ENCODE measurements at regions not wholly inside any gene's neighbourhood (a gene's known extent, or its start where the extent isn't known, plus 50 kb on each side); places are given as distances from the start of the nearest gene placed in this dataset.
"Not testable (repeated sequence)": the region's sequence is repeated elsewhere in the genome, so short reads cannot be mapped to it uniquely, and the experiment has no call there.

- Histone ChIP-seq H2BK5ac (ENCODE audit: low read length) (no peak overlapping the region), H2BK120ac (ENCODE audit: low read depth, low read length) (no peak overlapping the region), H2BK12ac (ENCODE audit: low read length) (no peak overlapping the region), H3K9ac (ENCODE audit: low read depth, low read length, poor library complexity) (no peak overlapping the region), H3K14ac (ENCODE audit: low read length) (no peak overlapping the region), H3K4me1 (ENCODE audit: control insufficient read depth in 2 of 2, insufficient read depth in 1 of 2, low read depth in 1 of 2, low read length in 2 of 2) (no peaks in the 10 kb centered on the region), H2BK15ac (ENCODE audit: low read length) (no peak overlapping the region), H3K79me1 (ENCODE audit: low read depth, low read length) (no peaks in the 10 kb centered on the region), H3K4ac (ENCODE audit: low read length) (no peak overlapping the region), H3K27ac (replicated peaks; ENCODE audit: low read length) (no peak overlapping the region), H3K9me3 (replicated peaks in 1 of 2; ENCODE audit: control insufficient read depth in 2 of 2, insufficient read depth in 1 of 2, low read depth in 1 of 2, low read length in 2 of 2) (no peaks in the 10 kb centered on the region), H3K4me3 (ENCODE audit: low read length in 2 of 2) (no peak overlapping the region), H2AFZ (ENCODE audit: low read length) (no peak overlapping the region), H4K91ac (ENCODE audit: low read depth, low read length, poor library complexity) (no peak overlapping the region), H2AK5ac (ENCODE audit: low read depth, low read length) (no peak overlapping the region), H4K8ac (ENCODE audit: low read depth, low read length) (no peak overlapping the region), H3K18ac (ENCODE audit: low read length) (no peak overlapping the region), H3K4me2 (ENCODE audit: insufficient read depth, low read length, poor library complexity, severe bottlenecking) (no peak overlapping the region), H3K23ac (ENCODE audit: low read depth, low read length, poor library complexity) (no peak overlapping the region), H3K27me3 (ENCODE audit: control insufficient read depth in 3 of 3, insufficient read depth in 3 of 3, low read depth in 1 of 3, low read length in 3 of 3) (no peaks in the 10 kb centered on the region), H3K36me3 (replicated peaks in 1 of 2; ENCODE audit: control insufficient read depth in 2 of 2, insufficient read depth in 2 of 2, low read length in 2 of 2) (no peaks in the 10 kb centered on the region)
- no CpG with 5 or more reads among the region's 3 CpGs for WGBS, 2 donors (ENCODE audit: extremely low coverage in 2 of 2, insufficient read length in 2 of 2, insufficient replicate concordance in 1 of 2)
- DNase-seq (ENCODE audit: low spot score): no peak
Observed at GRCh38 chr1:65568285-65568684, 147.8 kb downstream of the LEPR start.

- no peak for DNase-seq (ENCODE audit: low spot score)
- H3K4me1 ChIP-seq (ENCODE audit: control insufficient read depth in 2 of 2, insufficient read depth in 1 of 2, low read depth in 1 of 2, low read length in 2 of 2): no peaks in the 10 kb centered on the region
- H3K36me3 ChIP-seq (replicated peaks in 1 of 2; ENCODE audit: control insufficient read depth in 2 of 2, insufficient read depth in 2 of 2, low read length in 2 of 2): peaks cover 0 to 2% of the 10 kb centered on the region in 2 donors
- WGBS, 2 donors (ENCODE audit: extremely low coverage in 2 of 2, insufficient read length in 2 of 2, insufficient replicate concordance in 1 of 2): no CpG with 5 or more reads among the region's 10 CpGs
- H3K9me3 ChIP-seq (replicated peaks in 1 of 2; ENCODE audit: control insufficient read depth in 2 of 2, insufficient read depth in 1 of 2, low read depth in 1 of 2, low read length in 2 of 2): no peaks in the 10 kb centered on the region
- H4K91ac ChIP-seq (ENCODE audit: low read depth, low read length, poor library complexity): no peak overlapping the region
- H3K27ac ChIP-seq (replicated peaks; ENCODE audit: low read length): no peak overlapping the region
- H3K9ac ChIP-seq (ENCODE audit: low read depth, low read length, poor library complexity): no peak overlapping the region
- H3K18ac ChIP-seq (ENCODE audit: low read length): no peak overlapping the region
- H2AFZ ChIP-seq (ENCODE audit: low read length): no peak overlapping the region
- no peak overlapping the region for H3K4me2 ChIP-seq (ENCODE audit: insufficient read depth, low read length, poor library complexity, severe bottlenecking)
- no peak overlapping the region for H3K4ac ChIP-seq (ENCODE audit: low read length)
- no peak overlapping the region for H2BK120ac ChIP-seq (ENCODE audit: low read depth, low read length)
- H2AK5ac ChIP-seq (ENCODE audit: low read depth, low read length): no peak overlapping the region
- H3K27me3 ChIP-seq (ENCODE audit: control insufficient read depth in 3 of 3, insufficient read depth in 3 of 3, low read depth in 1 of 3, low read length in 3 of 3): no peaks in the 10 kb centered on the region
- H4K8ac ChIP-seq (ENCODE audit: low read depth, low read length): no peak overlapping the region
- no peak overlapping the region for H2BK12ac ChIP-seq (ENCODE audit: low read length)
- H3K79me1 ChIP-seq (ENCODE audit: low read depth, low read length): no peaks in the 10 kb centered on the region
- H3K14ac ChIP-seq (ENCODE audit: low read length): no peak overlapping the region
- H3K4me3 ChIP-seq (ENCODE audit: low read length in 2 of 2): no peak overlapping the region
- no peak overlapping the region for H2BK5ac ChIP-seq (ENCODE audit: low read length)
- no peak overlapping the region for H3K23ac ChIP-seq (ENCODE audit: low read depth, low read length, poor library complexity)
- H2BK15ac ChIP-seq (ENCODE audit: low read length): no peak overlapping the region
Observed at GRCh38 chr1:65572701-65573421, 152.4 kb downstream of the LEPR start.

GRCh38 chr1:65577278-65577677, 156.8 kb downstream of the LEPR start:
- Histone ChIP-seq H2BK15ac (ENCODE audit: low read length) (no peak overlapping the region), H3K36me3 (replicated peaks in 1 of 2; ENCODE audit: control insufficient read depth in 2 of 2, insufficient read depth in 2 of 2, low read length in 2 of 2) (peaks cover 0 to 2% of the 10 kb centered on the region in 2 donors), H3K23ac (ENCODE audit: low read depth, low read length, poor library complexity) (no peak overlapping the region), H2BK120ac (ENCODE audit: low read depth, low read length) (no peak overlapping the region), H2AK5ac (ENCODE audit: low read depth, low read length) (no peak overlapping the region), H4K91ac (ENCODE audit: low read depth, low read length, poor library complexity) (no peak overlapping the region), H2AFZ (ENCODE audit: low read length) (no peak overlapping the region), H3K4me2 (ENCODE audit: insufficient read depth, low read length, poor library complexity, severe bottlenecking) (no peak overlapping the region), H3K79me1 (ENCODE audit: low read depth, low read length) (no peaks in the 10 kb centered on the region), H3K4ac (ENCODE audit: low read length) (no peak overlapping the region), H4K8ac (ENCODE audit: low read depth, low read length) (no peak overlapping the region), H3K27me3 (ENCODE audit: control insufficient read depth in 3 of 3, insufficient read depth in 3 of 3, low read depth in 1 of 3, low read length in 3 of 3) (no peaks in the 10 kb centered on the region), H3K4me1 (ENCODE audit: control insufficient read depth in 2 of 2, insufficient read depth in 1 of 2, low read depth in 1 of 2, low read length in 2 of 2) (no peaks in the 10 kb centered on the region), H3K27ac (replicated peaks; ENCODE audit: low read length) (no peak overlapping the region), H3K4me3 (ENCODE audit: low read length in 2 of 2) (no peak overlapping the region), H2BK5ac (ENCODE audit: low read length) (no peak overlapping the region), H3K14ac (ENCODE audit: low read length) (no peak overlapping the region), H3K9ac (ENCODE audit: low read depth, low read length, poor library complexity) (no peak overlapping the region), H2BK12ac (ENCODE audit: low read length) (no peak overlapping the region), H3K9me3 (replicated peaks in 1 of 2; ENCODE audit: control insufficient read depth in 2 of 2, insufficient read depth in 1 of 2, low read depth in 1 of 2, low read length in 2 of 2) (no peaks in the 10 kb centered on the region), H3K18ac (ENCODE audit: low read length) (no peak overlapping the region)
- no CpG with 5 or more reads among the region's 4 CpGs for WGBS, 2 donors (ENCODE audit: extremely low coverage in 2 of 2, insufficient read length in 2 of 2, insufficient replicate concordance in 1 of 2)
- DNase-seq (ENCODE audit: low spot score): no peak

- H3K23ac ChIP-seq (ENCODE audit: low read depth, low read length, poor library complexity); H3K27ac ChIP-seq (replicated peaks; ENCODE audit: low read length); H2BK12ac ChIP-seq (ENCODE audit: low read length); H3K27me3 ChIP-seq (ENCODE audit: control insufficient read depth in 3 of 3, insufficient read depth in 3 of 3, low read depth in 1 of 3, low read length in 3 of 3); H2AFZ ChIP-seq (ENCODE audit: low read length); H2AK5ac ChIP-seq (ENCODE audit: low read depth, low read length); DNase-seq (ENCODE audit: low spot score); H3K4me2 ChIP-seq (ENCODE audit: insufficient read depth, low read length, poor library complexity, severe bottlenecking); H2BK15ac ChIP-seq (ENCODE audit: low read length); H3K4me1 ChIP-seq (ENCODE audit: control insufficient read depth in 2 of 2, insufficient read depth in 1 of 2, low read depth in 1 of 2, low read length in 2 of 2); H3K36me3 ChIP-seq (replicated peaks in 1 of 2; ENCODE audit: control insufficient read depth in 2 of 2, insufficient read depth in 2 of 2, low read length in 2 of 2); H3K18ac ChIP-seq (ENCODE audit: low read length); H3K9me3 ChIP-seq (replicated peaks in 1 of 2; ENCODE audit: control insufficient read depth in 2 of 2, insufficient read depth in 1 of 2, low read depth in 1 of 2, low read length in 2 of 2); H3K4ac ChIP-seq (ENCODE audit: low read length); H3K4me3 ChIP-seq (ENCODE audit: low read length in 2 of 2); H4K8ac ChIP-seq (ENCODE audit: low read depth, low read length); H4K91ac ChIP-seq (ENCODE audit: low read depth, low read length, poor library complexity); H3K79me1 ChIP-seq (ENCODE audit: low read depth, low read length); H3K9ac ChIP-seq (ENCODE audit: low read depth, low read length, poor library complexity); H3K14ac ChIP-seq (ENCODE audit: low read length); H2BK5ac ChIP-seq (ENCODE audit: low read length); H2BK120ac ChIP-seq (ENCODE audit: low read depth, low read length): not testable (repeated sequence)
- no CpG with 5 or more reads among the region's 3 CpGs for WGBS, 2 donors (ENCODE audit: extremely low coverage in 2 of 2, insufficient read length in 2 of 2, insufficient replicate concordance in 1 of 2)
Observed at GRCh38 chr1:65577982-65578381, 157.5 kb downstream of the LEPR start.
